ENCODE measurements at regions not wholly inside any gene's neighbourhood (a gene's known extent, or its start where the extent isn't known, plus 50 kb on each side); places are given as distances from the start of the nearest gene placed in this dataset.

GRCh38 chr17:5950878-5951277 is 119.3 kb upstream of the WSCD1 start:
- no CpG with 5 or more reads among the region's 8 CpGs for whole genome bisulfite sequencing (ENCODE audit: extremely low coverage, insufficient read length, low lambda C conversion rate)
- no peak for TF ChIP-seq CTCF (conservative IDR thresholded peaks at IDR 0.05)
- Histone ChIP-seq H2BK5ac (ENCODE audit: insufficient read length, low read length) (no peak overlapping the region), H2BK15ac (ENCODE audit: low read depth, low read length) (no peak overlapping the region), H3K23me2 (ENCODE audit: insufficient read length, low read depth, low read length, poor library complexity, severe bottlenecking) (no peaks in the 10 kb centered on the region), H3K4me2 (ENCODE audit: insufficient read depth, insufficient read length, low read length) (no peak overlapping the region), H2AFZ (ENCODE audit: low read length) (no peak overlapping the region), H4K20me1 (ENCODE audit: control insufficient read depth, insufficient read depth, insufficient read length) (no peaks in the 10 kb centered on the region), H4K5ac (ENCODE audit: insufficient read length, low read depth, low read length) (no peak overlapping the region), H2BK12ac (ENCODE audit: insufficient read length, low read depth, low read length) (no peak overlapping the region), H4K8ac (replicated peaks; ENCODE audit: insufficient read length, low read depth, low read length) (no peak overlapping the region), H3K79me2 (ENCODE audit: insufficient read depth, low read length) (no peaks in the 10 kb centered on the region), H3K14ac (ENCODE audit: insufficient read depth, low read length) (no peak overlapping the region), H2AK5ac (ENCODE audit: insufficient read length, low read length) (no peak overlapping the region), H3K27ac (ENCODE audit: insufficient read length, low read depth, low read length) (no peak overlapping the region), H3K56ac (ENCODE audit: insufficient read length, low read depth, low read length) (no peak overlapping the region), H3K27me3 (ENCODE audit: insufficient read depth, low read length) (no peaks in the 10 kb centered on the region), H2BK20ac (ENCODE audit: low read depth, low read length, poor library complexity, severe bottlenecking) (no peak overlapping the region), H3K23ac (ENCODE audit: insufficient read length, low read depth, low read length) (no peak overlapping the region), H3K9me3 (ENCODE audit: control insufficient read depth, low read depth, low read length) (peaks cover 11% of the 10 kb centered on the region), H3K18ac (ENCODE audit: insufficient read length, low read depth, low read length) (no peak overlapping the region), H4K91ac (ENCODE audit: insufficient read length, low read depth, low read length) (no peak overlapping the region), H3K4me1 (ENCODE audit: insufficient read depth, low read length) (no peaks in the 10 kb centered on the region), H3K9ac (ENCODE audit: extremely low read depth, insufficient read length, low read length) (no peak overlapping the region), H2BK120ac (ENCODE audit: low read depth, low read length, poor library complexity, severe bottlenecking) (no peak overlapping the region), H3T11ph (ENCODE audit: low read length) (no peak overlapping the region), H3K79me1 (ENCODE audit: insufficient read depth, low read depth, low read length, poor library complexity, severe bottlenecking) (no peaks in the 10 kb centered on the region), H3K4ac (ENCODE audit: low read depth, low read length) (no peak overlapping the region)
- Mint-ChIP-seq H3K9me3 (peaks cover 12 to 15% of the 10 kb centered on the region in 2 experiments), H3K4me1 (peaks cover 0 to 7% of the 10 kb centered on the region in 2 experiments; a peak in 3 of 4 replicates), H3K36me3 (ENCODE audit: insufficient read depth in 1 of 3, low read depth in 3 of 3) (peaks cover 7 to 12% (median 12%) of the 10 kb centered on the region in 3 experiments), H3K27ac (no peak overlapping the region), H3K4me3 (no peak overlapping the region), H3K27me3 (ENCODE audit: low read depth) (peaks cover 1% of the 10 kb centered on the region)
- DNase-seq: no peak
